HUDEP-2 (cell line): ENCODE measurements at regions not wholly inside any gene's neighbourhood (a gene's known extent, or its start where the extent isn't known, plus 50 kb on each side); places are given as distances from the start of the nearest gene placed in this dataset.

ENCODE experiments used
- DNase-seq, 76 experiments: peaks; one replicate each; lab custom pipeline; 2025; ENCODE audit not compliant: unreplicated experiment in 76 of 76; lab: John Stamatoyannopoulos, UW

DNA sequence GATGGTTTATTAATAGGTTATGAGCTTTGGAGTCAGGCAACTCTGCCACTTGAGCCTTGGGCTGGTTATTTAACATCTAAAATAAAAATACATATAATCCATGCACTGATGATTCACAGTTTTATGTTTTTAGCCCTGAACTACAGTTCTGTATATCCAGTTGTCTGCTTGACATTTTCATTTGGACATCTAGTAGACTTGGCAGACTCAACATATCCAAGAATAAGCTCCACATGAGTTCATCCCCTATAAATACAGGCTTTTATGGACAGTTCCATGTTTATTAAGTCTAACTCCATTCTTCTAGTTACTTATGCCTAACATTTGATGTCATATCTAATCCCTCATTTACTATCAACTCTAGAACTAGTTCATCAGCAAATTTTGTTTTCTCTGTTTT, 174.2 kb downstream of the KIF2B start:
- DNase-seq: no peak

DNA sequence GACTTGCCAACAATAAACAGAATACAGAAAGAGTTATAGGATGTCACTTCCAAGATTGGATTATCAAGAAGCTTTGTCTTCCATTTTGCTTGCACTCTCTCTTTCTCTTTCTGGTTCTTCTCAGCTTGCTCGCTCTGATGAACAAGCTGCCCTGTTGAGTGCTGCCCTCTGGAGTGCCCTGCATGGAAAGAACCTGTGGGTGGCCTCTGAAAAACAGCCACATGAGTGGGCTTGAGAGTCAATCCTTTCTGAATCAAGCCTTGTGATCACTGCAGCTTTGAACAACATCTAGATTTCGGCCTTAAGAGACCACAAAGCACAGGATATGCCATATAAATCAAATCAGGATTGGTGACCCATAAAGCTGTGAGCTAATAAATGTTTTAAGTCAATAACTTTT, 185.1 kb downstream of the KIF2B start:
- no peak for DNase-seq

DNA sequence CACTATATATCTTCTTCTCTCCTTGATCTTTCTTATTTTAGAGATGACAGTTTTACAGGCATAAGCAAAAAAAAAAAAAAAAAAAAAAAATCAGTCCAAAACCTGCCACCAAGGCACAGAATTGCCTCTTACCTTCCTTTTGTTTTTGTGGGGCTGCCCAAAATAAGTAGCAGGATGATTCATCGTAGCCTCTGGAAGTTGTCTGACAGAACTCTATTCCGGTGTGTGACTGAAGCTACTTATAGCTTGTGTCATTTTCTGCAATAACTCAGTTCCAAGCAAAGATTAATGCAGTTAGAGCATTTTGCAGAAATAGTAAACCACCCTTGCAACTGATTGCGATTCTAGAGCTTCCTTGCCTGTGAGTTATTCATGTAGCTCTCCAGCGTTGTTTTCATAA, 186.8 kb downstream of the KIF2B start:
- no peak for DNase-seq

GRCh38 chr17:54013072-54013471, 190.3 kb downstream of the KIF2B start:
- DNase-seq: no peak

- no peak for DNase-seq
Measured at GRCh38 chr17:54015734-54016133, 193.0 kb downstream of the KIF2B start.

DNA sequence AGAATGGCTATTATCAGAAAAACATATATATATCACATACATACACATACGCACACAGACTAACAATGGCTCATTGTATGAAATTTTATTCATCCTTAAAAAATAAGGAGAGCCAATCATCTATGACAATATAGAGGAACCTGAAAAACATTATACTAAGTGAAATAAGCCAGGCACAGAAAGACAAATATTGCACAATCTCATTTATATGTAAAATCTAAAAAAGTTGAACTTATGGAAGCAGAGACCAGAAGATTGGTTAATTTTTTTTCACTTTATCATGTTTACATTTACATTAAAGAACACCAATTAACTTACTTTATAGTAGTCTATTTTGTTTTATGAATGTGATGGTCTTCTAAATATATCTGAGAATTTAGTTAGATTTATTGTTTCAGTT, 198.7 kb downstream of the KIF2B start:
- no peak for DNase-seq

GRCh38 chr17:54028986-54029580, 206.4 kb downstream of the KIF2B start:
- no peak for DNase-seq

DNA sequence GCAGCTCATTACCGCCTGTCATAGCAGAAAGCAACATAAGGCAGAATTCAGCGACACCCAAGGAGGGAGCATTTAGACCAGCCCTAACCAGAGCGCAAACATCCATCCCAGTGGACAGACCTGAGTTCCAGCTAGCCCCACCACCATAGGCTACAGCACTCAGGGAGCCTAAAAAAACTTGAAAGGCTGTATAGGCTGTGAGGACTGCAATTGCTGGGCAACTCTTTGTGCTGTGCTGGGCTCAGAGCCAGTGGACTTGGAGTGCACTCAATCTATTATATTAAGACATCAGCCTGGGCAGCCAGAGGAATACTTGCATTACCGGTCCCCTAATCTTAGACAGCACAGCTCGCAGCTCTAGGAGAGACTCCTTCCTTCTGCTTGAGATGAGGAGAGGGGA, 207.3 kb downstream of the KIF2B start:
- no peak for DNase-seq

GRCh38 chr17:54046570-54046969, 223.8 kb downstream of the KIF2B start:
- DNase-seq: no peak

- DNase-seq: no peak
Measured at GRCh38 chr17:54063639-54064038, 240.9 kb downstream of the KIF2B start.

DNA sequence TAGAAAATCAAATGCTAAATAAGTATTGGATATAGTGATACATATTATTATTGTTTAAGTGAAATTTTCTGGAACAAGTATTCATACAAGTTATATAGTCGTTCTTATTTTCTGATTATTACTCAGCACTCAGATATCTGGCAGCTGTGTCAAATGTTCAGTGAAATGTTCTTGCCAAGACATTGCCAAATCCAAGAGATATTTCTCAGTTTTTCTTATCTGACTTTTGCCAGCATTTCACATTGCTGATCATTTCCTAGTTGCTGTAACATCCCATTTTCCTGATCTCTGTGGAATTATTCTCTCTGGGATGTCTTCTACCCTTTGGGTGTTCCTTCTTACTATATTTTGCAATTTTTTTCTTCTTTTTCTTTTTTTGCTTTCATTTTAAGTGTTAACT, 262.3 kb downstream of the KIF2B start:
- no peak for DNase-seq

DNA sequence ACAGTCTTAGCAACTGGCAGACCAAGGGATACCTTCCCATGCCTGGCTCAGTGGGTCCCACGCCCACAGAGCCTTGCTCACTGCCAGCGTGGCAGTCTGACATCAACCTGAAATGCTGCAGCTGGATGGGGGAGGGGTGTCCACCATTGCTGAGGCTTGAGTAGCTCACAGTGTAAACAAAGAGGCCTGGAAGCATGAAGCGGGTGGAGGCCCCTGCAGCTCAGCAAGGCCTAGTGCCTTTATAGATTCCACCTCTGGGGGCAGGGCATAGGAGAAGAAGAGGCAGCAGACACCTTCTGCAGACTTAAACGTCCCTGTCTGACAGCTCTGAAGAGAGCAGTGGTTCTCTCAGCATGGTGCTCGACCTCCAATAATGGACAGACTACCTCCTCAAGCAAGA, 263.2 kb downstream of the KIF2B start:
- no peak for DNase-seq

DNA sequence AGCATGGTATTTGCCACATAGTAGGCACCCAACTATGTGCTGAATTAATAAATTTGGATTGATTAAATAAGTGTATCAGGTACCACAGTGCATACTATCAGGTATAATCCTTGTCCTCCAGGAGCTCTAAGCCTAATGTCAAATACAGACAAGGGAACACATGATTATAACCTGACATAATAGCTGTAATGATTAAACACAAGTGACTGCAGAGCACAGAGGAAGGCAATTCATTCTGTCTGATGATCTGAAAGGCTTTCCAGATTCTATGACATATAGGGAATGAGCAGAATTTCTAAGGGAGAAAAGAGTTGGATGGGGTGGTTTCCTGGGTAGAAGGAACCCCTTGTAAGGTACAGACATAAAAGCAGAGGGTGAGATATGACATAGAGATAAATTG, 273.5 kb downstream of the KIF2B start:
- no peak for DNase-seq

- DNase-seq: no peak
Measured at GRCh38 chr17:54099221-54099620, 276.5 kb downstream of the KIF2B start.

DNA sequence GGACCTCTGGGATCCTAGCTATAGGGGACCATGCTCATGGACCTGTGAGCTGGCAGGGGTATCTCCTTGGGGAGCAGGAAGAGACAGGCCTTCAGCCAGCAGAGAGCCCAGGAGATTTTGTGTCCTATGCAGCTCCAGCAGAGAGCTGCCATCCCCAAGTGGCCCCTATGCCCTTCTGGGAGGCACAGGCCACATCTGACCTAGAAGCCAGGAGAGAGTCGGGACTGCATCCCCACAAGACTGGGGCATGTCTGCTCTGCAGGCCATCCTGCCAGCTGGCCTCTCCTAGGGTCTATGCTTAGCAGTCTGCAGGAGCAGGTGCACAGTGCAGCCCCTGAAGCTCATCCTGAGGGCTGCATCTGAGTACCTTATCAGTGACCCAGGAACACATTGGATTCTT, 279.5 kb downstream of the KIF2B start:
- DNase-seq: no peak

- DNase-seq: no peak
Measured at GRCh38 chr17:54111576-54111975, 288.8 kb downstream of the KIF2B start.

DNA sequence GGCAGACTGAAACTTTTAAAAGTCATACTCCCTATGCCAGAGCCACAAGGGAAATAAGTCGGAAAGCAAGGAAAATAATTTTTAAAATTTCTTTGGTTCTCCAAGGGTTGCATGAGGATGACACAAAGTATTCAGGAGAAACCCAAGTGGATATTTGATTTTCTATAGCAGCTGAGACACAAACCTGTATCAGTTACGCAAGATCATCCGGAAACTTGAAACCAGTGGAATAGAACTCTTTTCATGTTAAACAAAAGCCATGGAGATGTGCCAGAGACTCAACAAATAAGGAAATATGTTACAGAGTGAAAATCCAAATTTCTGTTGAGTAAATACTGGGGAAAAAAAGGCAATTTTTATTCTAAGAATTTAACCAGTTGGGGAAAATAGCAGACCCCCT, 294.7 kb downstream of the KIF2B start:
- DNase-seq: no peak

GRCh38 chr17:54124456-54124855, 301.7 kb downstream of the KIF2B start:
- DNase-seq: no peak

DNA sequence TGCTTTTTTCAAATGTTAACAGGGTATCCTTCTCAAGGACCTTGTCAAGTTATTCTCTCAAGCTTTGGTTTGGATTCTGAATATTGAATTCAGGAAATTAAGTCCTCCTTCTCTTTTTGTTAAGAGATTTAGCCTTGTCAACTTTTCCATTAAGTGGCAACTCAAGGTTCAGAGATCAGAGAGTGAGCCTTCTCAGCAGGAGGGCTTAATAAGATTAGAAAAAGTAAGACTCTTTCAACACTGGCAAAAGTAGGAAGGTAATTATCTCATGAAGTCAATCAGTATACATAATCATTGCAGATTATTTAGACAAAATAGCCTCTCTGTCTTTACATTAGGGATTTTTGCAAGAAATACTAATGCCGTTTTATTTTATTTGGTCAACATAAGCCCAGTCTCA, 330.7 kb downstream of the KIF2B start:
- no peak for DNase-seq

- DNase-seq: no peak
Measured at GRCh38 chr17:54157542-54157941, 334.8 kb downstream of the KIF2B start.

GRCh38 chr17:54172096-54172984, 349.6 kb downstream of the KIF2B start:
- DNase-seq: peak in 6 of 76 experiments; percentile 0 to 13 (median 2)

- no peak for DNase-seq
Measured at GRCh38 chr17:54172985-54173316, 350.2 kb downstream of the KIF2B start.
